Astrocyte of the cerebellum (primary cell): ENCODE measurements at regions not wholly inside any gene's neighbourhood (a gene's known extent, or its start where the extent isn't known, plus 50 kb on each side); places are given as distances from the start of the nearest gene placed in this dataset.

Experiments used
- DNase-seq: peaks from one replicate; pipeline ENCODE4 v3.0.0-alpha.2; 2011; ENCODE audit warnings: low read depth
- H3K4me3 ChIP-seq: 2 replicates; pipeline ENCODE4 v1.5.1; 2011; ENCODE audit warnings: mild to moderate bottlenecking, low read depth, low read length, moderate library complexity
- in situ Hi-C: cut with HindIII; loops from 2 replicates; pipeline ENCODE4 v1.10.0; 2017; ENCODE audit warnings: low sequenced_read_pairs
- TF ChIP-seq, protein P1 (sequence below): IDR thresholded peaks from 2 replicates; pipeline ENCODE4 v1.5.1; 2012; ENCODE audit warnings: low read length, low read depth, moderate library complexity, mild to moderate bottlenecking; ENCODE audit errors: missing control alignments

DNA sequence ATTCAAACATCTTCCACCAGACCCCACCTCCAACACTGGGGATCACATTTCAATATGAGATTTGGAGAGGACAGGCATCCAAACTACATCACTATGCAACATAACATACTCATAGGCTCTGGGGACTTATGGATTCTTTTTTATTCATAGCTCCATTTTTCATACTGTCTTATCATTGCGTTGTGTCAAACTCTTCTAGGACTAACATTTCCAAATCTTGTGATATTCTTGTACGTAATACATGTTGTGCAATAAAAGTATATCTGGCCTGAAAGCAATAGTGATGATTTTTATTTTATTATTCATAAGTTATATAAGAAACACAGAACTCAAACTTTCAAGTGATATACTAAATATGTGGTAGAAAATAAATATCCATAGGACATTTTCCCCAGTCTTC lies 60.6 kb upstream of the ACTR3 start:
- DNase-seq: no peak
- TF ChIP-seq, protein P1, sequence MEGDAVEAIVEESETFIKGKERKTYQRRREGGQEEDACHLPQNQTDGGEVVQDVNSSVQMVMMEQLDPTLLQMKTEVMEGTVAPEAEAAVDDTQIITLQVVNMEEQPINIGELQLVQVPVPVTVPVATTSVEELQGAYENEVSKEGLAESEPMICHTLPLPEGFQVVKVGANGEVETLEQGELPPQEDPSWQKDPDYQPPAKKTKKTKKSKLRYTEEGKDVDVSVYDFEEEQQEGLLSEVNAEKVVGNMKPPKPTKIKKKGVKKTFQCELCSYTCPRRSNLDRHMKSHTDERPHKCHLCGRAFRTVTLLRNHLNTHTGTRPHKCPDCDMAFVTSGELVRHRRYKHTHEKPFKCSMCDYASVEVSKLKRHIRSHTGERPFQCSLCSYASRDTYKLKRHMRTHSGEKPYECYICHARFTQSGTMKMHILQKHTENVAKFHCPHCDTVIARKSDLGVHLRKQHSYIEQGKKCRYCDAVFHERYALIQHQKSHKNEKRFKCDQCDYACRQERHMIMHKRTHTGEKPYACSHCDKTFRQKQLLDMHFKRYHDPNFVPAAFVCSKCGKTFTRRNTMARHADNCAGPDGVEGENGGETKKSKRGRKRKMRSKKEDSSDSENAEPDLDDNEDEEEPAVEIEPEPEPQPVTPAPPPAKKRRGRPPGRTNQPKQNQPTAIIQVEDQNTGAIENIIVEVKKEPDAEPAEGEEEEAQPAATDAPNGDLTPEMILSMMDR: no peak
- no peak overlapping the region for H3K4me3 ChIP-seq
- in situ Hi-C loops: no loop called here

DNA sequence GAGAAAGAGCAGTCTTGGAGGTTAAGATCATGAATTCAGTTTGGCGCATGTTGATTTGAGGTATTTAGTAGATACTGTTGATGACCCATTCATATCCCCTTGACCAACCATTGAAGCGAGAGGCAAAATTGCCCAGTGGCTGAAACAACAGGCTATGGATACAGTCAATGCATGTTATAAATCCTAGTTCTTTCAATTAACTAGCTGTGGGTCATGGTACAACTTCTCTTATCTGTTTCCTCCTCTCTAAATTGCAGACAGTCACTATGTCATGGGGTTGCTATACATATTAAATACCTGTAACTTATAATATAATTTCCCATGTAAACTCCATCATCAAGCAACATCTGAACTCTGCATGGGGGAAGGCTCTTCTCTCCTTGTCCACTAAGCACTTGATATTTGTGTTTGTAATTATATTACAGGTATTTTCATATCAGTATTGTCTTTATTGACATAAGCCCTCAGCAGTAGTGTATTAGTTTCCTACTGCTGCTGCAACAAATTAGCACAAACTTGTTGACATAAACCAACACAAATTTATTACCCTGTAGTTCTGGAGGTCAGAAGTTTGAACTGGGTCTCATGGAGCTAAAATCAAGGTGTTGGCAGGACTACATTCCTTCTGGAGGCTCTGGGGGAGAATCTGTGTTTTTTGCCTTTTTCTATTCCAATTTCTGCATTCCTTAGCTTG lies 61.7 kb upstream of the ACTR3 start:
- in situ Hi-C loops: no loop called here
- no peak overlapping the region for H3K4me3 ChIP-seq
- TF ChIP-seq, protein P1: no peak
- DNase-seq: no peak

DNA sequence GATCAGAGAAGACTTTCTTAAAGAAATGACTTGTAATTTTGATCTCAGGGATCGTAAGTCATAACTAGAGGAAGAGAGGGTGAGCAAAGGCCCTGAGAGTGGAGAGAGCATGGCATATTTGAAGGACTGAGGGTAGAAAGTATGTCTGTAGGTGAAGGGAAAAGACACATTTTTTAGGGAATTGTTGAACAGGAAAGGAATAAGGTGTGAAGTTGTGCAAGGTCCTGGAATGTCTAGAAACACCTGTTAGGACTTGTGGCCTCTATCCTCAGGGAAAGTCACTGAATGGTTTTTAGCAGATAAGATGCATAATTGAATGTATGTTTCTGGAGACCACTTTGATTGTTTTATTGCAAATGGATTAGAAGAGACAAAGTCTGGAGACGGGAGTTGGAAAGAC lies 62.5 kb upstream of the ACTR3 start:
- in situ Hi-C loops: no loop called here
- TF ChIP-seq, protein P1: no peak
- DNase-seq: no peak
- no peak overlapping the region for H3K4me3 ChIP-seq

DNA sequence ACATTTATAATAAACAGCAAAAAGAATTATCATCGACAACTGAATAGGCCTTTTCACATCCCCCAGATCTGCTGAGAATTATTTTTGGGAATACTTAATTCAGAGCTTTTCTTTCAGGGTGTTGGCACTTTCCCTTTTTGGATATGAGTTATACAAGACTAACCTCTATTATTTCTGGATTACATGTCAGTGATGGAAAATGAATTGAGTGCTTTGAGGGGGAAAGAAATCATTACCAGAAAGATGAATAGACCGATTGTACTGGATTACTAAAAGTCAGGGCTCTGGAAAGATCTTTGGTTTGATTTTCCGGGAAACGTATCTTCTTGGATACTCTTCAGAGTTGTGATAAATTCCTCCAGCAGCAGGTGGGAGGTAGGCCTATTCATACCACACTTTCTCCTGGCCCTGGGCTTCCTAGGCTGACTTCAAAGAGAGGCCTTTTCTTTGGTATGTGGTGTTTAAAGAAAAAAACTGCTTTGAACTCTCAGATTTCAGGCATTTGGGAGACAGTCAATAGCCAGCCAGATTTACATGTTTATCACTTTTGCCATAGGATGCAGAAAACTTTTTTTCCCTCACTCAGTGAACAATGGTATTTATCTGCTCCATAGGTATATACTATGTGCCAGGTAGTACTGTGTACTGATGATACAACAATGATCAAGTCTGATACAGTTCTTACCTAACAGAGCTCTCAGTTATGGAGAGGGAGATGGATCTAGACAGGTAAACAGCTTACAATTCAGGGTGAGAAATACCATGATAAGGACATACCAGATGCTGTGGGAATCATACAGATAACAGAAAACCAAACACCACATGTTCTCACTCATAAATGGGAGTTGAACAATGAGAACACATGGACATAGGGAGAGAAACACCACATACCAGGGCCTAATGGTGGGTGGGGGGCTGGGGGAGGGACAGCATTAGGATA lies 63.3 kb upstream of the ACTR3 start:
- TF ChIP-seq, protein P1: no peak
- in situ Hi-C loops: no loop called here
- H3K4me3 ChIP-seq: no peak overlapping the region
- peak; percentile 68 for DNase-seq

DNA sequence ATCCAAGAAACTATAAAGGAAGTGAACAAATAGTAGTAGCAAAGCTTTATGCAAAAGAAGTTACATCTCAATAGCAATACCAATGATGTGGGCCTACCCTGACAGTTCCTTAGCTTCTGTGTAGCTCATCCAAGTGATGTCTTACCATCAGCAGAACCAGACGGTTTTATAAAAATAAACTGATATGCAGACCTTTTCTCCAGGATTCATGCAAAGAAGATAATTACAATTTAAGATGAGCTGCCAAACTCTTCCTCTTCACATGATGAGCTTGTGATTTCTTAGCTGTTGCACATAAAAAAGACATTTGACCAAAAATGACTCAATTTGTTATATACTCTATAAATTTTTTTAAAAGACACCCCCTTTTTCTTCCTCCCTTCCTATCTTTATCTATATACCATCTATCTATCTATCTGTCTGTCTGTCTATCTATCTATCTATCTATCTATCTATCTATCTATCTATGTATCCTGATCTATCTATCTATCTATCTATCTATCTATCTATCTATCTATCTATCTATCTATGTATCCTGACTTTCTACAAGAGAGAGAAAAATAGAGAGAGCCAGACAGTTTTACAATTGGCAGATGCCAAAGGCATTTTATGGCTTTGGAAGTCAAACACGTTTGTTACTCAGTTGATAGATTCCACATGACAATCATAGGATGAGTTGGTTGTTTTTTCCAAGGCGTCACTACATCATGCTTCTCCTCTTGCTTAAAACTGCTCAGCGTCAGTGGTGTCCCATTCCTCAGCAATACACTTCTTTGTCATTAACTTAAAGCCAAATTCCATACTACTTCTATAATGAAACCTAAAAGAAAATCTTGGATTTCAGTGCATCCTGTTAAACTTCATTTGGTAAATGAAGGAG lies 65.9 kb upstream of the ACTR3 start:
- TF ChIP-seq, protein P1: no peak
- no peak overlapping the region for H3K4me3 ChIP-seq
- in situ Hi-C loops: loop anchor here (5.0 kb wide), 1 partner anchor 53 kb away; no protein-coding TSS in a partner anchor
- DNase-seq: no peak
